ENCODE measurements at regions not wholly inside any gene's neighbourhood (a gene's known extent, or its start where the extent isn't known, plus 50 kb on each side); places are given as distances from the start of the nearest gene placed in this dataset.
"Not testable (repeated sequence)": the region's sequence is repeated elsewhere in the genome, so short reads cannot be mapped to it uniquely, and the experiment has no call there.

DNA sequence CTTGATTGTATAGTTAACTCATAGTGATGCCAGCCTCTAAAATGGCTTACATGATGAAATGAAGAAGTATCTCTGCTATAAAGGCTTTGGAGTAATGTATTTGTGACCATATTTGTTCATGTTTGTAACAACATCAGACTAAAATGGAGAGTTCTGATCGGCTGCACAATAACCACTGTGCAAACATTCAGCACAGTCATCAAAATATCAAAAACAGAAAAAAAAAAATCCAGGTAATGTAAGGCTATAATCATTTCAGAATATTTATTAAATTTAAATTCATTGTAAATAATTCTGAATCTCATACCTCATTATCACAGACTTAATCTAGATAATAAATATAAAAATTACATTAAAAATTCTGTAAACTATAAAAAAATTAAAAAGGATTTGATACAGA is 1161.8 kb downstream of the MRPL39 start:
- DNase-seq = no peak

DNA sequence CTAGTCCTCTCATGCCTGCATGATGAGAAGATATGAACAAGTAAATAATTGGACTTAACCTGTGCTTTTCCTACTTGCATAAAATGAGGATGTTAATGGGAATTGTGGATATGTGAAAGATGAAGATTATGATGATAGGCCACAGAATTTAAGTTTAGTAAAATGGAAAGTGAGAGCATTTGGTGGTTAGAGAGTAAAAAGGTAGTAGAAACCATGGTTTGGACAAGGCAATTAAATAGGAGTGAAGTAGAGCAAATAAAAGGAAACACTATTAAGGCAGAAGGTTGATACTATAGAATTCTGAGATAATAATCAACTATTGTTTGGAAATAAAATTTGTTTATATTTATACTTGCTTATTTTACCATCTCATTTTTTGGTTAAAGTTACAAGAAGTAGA is 1162.5 kb downstream of the MRPL39 start:
- DNase-seq = no peak

DNA sequence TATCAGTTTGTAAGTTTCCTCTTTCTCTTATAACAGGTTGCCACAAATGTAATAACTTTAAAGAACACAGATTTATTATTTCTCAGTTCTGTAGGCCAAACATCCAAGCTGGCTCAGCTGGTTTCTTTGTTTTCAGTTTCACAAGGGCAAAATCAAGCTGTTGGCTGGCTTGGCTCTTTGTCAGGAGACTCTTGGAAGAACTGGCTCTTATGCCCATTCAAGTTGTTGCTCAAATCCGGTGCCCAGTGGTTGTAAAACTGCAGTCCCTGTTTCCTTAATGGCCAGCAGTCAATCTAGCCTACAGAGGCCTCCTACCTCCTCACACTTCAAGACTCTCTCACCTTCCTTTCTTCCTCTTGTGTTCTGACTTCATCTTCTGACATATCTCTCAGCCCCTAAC is 1171.0 kb downstream of the MRPL39 start:
- DNase-seq = no peak

DNA sequence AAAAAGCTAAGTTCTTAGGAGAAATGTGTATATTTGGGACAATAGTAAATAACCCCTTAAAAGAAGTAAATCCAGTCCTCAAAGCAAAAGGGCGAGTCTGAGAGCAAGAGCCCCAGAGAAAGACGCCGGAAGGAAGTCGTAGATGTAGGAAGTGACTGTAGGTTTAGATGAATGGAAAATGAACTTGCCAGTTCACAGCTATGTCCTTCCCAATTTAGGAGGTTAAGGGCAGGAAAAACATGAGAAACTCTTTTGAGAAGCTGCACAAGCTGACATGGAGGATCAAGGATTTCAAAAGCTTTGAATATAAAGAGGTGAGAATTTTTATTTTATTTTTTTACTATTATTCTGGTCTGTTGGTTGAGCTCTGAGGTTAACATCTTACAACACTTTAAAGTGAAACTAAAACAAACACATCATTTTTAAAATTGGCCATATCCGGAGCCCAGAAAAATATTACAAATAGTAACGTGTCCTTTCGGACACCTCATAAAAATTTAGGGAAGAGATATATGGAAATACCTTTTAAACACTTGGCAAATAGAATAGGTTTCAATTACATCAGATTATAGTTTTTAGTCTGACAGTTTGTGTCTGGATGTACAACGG is 1178.6 kb downstream of the MRPL39 start:
- DNase-seq = peak; percentile 66

DNA sequence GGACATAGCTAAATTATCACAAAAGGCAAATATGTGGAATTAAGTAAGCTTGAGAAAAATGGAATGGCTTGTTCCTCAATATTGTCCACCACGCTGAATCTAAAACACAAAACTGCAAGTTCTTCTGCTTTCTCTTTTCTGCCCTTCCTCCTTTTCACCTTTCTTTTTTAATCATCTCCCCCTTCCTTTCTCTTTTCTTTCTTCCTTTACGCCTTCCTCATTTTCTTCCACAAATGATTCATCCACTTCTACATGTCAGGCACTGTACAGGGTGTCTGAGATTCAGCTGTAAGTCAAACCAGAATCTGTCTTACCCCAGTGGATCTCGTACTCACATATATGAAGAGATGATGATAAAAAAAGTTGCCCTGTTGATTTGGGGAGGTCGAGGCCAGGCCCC is 1182.5 kb downstream of the MRPL39 start:
- no peak for DNase-seq

DNA sequence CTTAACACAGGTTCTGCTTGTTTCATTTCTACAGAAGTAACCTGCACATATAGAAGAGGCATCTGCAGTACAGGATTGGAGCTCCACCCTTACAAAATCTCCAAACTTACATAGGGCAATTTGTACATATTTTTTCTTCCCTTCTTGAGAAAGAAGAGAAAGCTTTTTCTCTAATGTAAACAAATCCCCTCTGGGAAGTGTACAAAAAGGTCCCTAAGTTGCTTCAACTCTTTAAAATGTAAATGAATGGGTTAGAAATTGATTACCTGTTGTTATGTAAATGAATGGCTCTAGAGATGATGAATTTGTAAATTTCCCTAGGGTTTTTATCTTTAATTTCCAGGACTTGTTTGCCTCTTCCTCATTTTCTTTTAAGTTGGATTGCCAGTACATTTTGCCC is 1183.7 kb downstream of the MRPL39 start:
- no peak for DNase-seq

DNA sequence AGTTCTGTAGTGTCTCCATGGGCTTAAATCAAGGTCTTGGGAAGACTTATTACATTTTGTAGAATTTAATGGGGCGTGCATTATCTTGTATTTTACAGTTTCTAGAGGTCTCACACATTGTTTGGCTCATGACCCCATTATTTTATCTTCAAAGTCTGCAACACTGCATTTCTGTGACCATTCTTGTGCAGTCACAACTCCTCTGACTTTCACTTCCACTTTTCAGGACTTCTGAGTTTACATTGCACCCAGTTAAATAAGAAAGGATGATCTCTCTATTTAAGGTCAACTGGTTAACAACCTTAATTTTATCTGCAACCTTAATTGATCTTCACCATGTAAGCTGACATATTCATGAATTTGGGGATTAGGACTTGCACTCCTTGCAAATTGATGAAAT is 1186.6 kb downstream of the MRPL39 start:
- no peak for DNase-seq

DNA sequence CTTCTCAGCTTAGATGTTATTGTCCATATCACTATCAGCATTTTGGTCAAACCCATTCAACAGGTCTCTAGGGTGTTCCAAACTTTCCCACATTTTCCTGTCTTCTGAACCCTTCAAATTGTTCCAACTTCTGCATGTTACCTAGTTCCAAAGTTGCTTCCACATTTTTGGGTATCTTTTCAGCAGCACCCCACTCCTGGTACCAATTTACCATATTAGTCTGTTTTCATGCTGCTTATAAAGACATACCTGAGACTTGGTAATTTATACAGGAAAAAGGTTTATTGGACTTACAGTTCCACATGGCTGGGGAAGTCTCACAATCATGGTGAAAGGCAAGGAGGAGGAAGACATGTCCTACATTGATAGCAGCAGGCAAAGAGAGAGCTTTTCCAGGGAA is 1187.6 kb downstream of the MRPL39 start:
- not testable (repeated sequence) for DNase-seq

DNA sequence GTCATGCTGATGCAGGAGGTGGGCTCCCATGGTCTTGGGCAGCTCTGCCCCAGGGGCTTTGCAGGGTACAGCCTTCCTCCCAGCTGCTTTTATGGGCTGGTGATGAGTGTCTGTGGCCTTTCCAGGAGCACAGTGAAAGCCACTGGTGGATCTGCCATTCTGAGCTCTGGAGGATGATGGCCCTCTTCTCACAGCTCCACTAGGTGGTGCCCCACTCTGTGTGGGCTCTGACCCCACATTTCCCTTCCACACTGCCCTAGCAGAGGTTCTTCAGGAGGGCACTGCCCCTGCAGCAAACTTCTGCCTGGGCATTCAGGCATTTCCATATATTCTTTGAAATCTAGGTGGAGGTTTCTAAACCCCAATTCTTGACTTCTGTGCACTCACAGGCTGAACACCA is 1188.6 kb downstream of the MRPL39 start:
- no peak for DNase-seq

DNA sequence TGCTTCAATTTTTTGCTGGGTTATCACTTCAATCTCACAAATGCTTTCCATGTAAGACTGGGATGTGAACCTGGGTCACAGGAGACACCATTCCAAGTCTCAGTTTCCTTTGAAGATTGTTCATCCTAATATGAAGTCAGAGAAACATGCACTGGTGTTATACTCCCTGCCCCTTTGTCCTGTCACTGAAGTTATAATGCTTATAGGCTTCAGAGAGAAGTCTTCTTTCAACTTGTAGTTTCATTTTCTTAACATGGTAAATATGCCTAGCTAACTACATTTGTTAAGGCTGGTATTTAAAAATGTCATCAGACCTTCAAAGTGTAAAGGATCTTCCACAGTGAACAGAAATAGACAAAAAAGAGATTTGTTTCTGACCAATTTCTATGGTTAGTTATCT is 1195.9 kb downstream of the MRPL39 start:
- DNase-seq = no peak

DNA sequence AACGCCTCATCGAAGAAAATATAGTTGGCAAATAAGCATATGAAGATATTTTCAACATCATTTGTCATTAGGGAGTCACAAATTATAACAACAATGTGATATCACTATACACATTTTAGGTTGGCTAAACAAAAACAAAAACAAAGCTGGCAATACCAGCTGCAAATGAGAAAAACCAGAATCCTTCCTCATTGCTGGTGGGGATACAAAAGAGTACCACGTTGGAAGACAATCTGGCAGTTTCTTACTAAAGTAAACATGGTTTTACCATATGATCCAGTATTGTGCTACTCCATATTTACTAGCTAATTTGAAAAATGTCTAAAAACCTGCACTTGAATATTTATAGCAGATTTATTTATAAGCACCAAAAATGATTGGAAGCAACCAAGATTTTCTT is 1204.1 kb downstream of the MRPL39 start:
- DNase-seq = no peak

DNA sequence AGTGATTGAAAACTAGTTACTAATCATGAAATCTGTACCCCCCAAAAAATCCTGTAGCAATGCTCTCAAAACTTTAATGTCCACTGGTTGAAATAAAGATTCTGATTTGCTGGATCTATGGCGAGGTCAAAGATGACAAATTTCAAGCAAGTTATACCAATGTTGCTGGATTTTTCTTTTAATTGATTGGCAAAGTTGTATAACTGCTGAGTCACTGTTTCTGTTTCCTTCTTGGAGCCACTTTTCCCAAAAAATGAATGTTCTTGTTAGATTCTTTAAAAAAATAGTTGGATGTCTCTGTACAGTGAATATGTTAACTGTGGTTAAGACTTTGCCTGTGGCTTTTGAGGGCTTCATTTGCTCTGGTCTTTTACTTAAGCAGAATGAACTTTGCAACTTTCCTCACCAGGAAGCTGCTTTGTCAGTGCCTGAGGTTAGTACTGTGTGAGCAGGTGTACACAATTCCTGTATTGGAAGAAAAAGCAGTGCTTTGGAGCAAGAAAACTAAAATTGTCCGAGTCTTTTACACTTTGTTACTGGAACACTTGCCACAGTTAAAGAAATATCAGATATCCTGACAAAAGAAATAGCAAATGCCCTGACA is 1211.9 kb downstream of the MRPL39 start:
- no peak for DNase-seq

DNA sequence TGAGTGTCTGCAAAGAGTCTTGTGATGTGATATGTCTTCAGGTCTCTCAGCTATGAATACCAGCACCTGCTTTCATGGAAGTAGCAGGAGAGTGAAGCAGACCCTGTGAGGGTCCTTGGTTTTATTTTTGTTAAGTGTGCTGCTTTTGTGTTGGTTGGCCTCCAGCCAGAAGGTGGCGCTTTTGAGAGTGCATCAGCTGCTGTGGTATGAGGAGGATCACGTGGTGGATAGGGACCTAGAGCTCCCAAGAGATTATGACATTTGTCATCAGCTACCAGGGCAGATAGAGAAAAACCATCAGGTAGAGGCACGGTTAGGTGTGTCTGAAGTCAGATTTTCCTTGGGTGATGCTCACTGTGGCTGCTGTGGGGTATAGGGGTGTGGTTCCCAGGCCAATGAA is 1232.1 kb downstream of the MRPL39 start:
- DNase-seq = no peak

DNA sequence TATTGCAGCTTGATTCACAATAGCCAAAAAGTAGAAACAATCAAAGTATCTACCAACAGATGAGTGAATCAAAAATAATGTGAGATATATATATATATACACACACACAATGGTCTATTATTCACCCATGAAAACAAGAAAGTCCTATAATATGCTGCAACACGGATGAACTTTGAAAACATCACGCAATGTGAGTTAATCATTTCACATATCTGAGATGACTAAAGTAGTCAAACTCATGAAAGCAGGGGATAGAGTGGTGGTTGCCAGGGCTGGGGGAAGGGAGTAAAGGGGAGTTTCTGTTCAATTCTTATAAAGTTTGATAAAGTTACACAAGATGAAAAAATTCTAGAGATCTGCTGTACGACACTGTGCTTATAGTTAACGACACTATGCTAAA is 1234.8 kb downstream of the MRPL39 start:
- no peak for DNase-seq

DNA sequence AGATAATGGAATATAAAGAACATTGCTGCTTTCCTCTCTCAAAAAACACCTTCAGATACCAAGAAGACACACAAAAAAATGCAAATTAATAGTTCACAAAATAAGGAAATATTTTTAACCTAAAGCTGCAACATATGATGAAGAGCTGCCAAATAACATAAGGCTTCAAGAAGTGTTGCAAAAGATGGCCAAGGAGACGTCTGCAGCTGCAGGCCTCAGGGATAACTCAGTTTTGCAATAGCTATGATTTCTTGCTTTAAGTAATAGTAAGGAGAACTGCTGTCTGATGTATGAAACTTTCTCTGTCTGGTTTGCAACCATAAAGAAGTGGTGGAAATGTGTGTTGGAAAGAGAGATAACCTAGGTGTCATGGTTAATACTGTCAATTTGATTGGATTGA is 1237.5 kb downstream of the MRPL39 start:
- no peak for DNase-seq

DNA sequence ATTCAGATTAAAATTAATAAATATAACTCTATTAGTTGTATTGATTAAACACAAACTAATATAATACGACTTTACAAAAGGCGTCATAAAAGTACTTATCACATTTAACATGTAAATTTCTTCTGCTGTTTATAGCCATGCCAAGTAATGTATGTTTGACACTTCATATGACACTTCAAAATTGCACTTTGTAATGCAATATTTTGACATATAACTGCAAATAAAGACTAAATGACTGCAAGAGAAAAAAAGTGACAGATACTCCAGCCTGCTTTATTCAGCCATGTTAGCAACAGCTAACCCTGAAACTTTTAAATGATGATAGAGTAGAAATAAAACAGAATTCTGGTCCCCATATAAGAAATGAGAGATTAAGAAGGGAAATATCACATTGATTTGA is 1238.0 kb downstream of the MRPL39 start:
- DNase-seq = no peak

DNA sequence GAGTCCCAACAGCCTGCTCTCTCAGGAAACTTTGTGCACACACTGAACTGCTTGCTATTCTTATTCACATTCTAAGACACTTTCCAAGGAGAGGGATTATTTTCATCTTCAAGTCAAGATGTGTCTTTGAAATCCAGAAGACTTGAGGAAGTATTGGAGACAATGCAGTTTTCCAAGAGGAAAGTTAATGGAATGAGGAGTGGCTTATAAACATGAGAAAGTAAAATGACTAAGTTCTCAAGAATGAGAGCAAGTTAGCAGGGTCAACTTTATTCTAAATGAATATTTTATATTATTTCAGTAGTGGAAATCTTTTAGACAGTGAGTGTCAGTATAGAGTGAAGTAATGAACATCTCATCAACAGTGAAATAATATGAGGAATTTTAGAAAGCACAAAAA is 1239.3 kb downstream of the MRPL39 start:
- DNase-seq = no peak

DNA sequence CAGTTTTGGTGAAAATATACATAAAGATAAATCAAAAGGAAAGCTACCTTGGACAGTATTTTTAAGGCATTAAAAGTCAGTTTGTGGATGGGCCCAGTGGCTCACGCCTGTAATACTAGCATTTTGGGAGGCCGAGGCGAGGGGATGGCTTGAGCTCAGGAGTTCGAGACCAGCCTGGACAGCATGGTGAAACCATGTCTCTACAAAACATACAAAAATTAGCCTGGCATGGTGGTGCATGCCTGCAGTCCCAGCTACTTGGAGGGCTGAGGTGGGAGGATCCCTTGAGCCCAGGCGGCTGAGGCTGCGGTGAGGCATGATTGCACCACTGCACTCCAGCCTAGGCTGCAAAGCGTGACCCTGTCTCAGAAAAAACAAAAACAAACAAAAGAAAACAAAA is 1253.8 kb downstream of the MRPL39 start:
- no peak for DNase-seq

DNA sequence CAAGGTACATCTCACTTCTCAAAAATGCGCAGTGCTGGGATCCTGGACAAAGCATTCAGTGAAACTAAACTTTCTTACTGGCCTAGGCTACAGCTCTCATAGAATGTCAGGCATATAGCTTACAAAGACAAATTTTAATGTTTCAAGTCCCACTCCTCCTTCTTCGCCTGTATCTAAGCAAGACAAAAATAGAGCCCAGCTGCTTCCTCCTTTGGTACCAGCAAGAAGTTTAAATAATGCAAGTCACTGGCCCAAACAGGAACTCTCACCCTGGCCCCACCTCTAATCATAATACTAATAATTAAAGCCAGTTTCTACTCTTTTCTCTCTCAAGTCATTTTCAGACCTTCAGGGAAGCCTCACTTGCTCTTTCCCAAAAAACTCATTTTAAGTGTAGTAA is 1267.9 kb downstream of the MRPL39 start:
- no peak for DNase-seq

DNA sequence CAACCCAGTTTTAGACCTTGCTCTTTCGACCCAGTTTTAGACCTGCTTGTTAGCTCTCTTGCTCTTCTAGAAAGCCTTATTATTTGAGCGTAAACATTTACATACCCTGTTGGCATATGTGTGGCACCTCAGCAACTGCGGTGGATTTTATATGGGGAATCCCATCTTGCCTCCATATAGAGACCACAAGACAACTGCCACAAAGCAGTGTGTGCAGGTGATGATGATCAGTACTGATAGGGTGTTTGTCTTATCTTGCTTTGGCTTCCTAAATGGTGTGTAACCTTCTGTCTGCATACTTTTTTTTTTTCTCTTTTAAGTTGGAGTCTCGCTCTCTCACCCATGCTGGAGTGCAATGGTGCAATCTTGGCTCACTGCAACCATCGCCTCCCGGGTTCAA is 1270.8 kb downstream of the MRPL39 start:
- no peak for DNase-seq

DNA sequence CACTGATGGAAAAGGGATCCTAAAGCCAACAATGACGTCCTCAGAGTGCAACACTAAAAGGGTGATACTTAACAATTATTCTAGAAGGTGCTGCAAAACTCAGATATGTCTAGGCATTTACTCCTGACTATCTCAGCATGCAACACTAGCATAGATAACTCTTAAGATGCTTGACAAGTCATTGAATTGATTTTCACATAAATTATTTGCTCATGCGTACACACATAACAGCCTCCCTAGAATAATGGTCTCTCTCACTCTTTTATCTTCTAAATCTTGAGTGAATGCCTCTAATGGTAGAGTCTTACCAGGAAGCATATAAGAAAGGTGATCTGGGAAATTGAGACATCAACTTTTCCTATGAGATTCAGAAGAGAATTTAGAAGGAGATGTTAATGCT is 1283.7 kb downstream of the MRPL39 start:
- no peak for DNase-seq

DNA sequence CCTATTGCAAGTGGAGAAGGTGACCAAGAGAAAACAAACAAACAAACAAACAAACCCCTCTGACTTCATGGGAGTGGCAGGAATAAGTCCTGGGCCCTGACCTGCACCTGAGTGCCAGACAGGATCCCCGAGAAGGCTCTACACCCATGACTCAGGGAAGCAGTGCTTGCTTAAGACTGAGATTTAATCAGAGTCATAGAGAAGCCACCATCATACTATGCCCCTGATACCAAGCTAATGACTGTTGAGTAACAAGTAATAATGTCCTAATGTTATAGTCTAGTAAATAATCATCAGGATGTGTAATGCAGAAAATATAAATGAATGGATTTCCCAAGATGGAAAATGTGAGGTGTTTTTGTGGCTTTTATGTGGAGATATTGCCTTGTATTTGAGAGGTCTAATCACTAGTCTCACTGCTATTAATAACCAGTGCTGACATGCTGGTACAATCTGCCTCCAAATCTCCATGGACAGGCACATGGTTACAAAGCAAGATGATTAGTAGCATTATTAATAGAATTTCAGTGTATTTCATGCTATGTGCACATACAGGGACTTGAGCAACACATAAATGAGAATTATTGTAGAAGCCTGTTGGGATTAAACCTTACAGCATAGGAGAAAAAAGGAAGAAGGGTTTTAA is 1290.9 kb downstream of the MRPL39 start:
- DNase-seq = no peak

DNA sequence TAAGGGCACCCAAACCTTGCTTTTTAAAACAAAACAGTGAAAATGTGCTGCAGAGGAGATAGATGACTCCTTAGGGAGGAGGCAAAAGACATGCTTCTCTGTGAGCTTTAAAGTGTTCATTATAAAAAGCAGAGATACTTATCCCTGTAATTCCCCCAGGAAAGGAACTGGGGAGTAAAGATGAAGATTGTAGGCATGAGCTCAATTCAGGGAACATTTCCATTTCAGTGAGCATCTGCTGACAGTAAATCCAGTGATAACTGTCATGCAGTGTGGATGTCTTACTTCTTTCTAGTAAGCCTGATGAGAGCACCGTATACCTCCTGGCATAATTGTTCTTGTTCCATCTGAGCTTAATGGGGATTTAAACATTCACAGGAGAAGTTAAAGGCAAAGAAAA is 1296.5 kb downstream of the MRPL39 start:
- no peak for DNase-seq

DNA sequence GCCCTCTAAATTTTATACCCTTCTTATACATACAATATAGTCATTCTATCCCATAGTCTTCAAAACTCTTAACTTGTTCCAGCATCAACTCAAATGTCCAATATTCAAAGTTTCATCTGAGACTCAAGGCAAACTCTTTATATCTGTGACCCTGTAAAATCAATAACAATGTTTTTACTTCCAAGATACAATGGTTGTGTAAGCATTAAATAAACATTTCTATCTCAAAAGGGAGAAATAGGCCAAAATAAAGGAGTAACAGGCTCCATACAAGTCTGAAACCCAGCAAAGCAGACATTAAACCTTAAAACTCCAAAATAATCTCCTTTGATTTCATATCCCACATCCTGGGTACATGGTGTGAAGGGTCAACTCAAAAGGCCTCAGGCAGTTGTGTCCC is 1299.1 kb downstream of the MRPL39 start:
- no peak for DNase-seq

DNA sequence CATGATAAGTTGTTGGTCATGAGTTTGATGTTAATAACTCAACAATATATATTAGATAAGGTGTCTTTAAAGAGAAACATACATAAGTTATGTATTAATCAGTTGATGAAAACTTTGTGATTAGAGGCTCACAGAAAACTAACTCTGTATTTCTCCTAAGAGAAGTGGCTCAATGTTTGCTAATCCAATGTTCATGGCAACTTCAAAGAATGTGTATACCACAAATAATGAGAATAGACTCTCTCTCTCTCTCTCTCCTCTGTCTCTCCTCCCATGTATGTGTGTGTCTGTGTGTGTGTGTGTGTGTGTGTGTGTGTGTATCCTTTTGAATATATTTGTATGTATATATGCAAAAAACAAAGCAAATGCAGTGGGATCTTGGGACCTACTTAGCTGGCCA is 1304.9 kb downstream of the MRPL39 start:
- no peak for DNase-seq

All from GF-D8 (cell line).